DND-41 (cell line): ENCODE measurements at regions not wholly inside any gene's neighbourhood (a gene's known extent, or its start where the extent isn't known, plus 50 kb on each side); places are given as distances from the start of the nearest gene placed in this dataset.

ENCODE experiments used
- ATAC-seq: fragments of 200-7000 bp; cut with Tn5 transposase; 3 replicates; pipeline ENCODE4 v1.9.1; 2021; ENCODE audit warnings: low read depth; ENCODE audit not compliant: insufficient read depth
- DNase-seq: peaks from one replicate; pipeline ENCODE4 v3.0.0-alpha.2; 2020
- H2AFZ ChIP-seq: 2 replicates; pipeline ENCODE4 v1.6.0; 2012; ENCODE audit warnings: low read depth, low read length
- H3K27ac ChIP-seq: 2 replicates; pipeline ENCODE4 v1.5.1; 2012; ENCODE audit warnings: low read length, inconsistent platforms
- H3K27me3 ChIP-seq: fragments of 200-600 bp; sonication (generic); 2 replicates; pipeline ENCODE4 v1.6.0; 2012; ENCODE audit warnings: low read length, mild to moderate bottlenecking, inconsistent platforms; ENCODE audit not compliant: insufficient read depth, poor library complexity
- H3K36me3 ChIP-seq: 2 replicates; pipeline ENCODE4 v1.5.1; 2012; ENCODE audit warnings: low read length, inconsistent platforms; ENCODE audit not compliant: insufficient read depth
- H3K4me1 ChIP-seq: 2 replicates; pipeline ENCODE4 v1.5.1; 2012; ENCODE audit warnings: mild to moderate bottlenecking, low read length; ENCODE audit not compliant: insufficient read depth
- H3K4me2 ChIP-seq: 2 replicates; pipeline ENCODE4 v1.6.0; 2012; ENCODE audit warnings: mild to moderate bottlenecking, moderate library complexity, low read length, inconsistent platforms; ENCODE audit not compliant: insufficient read depth
- H3K4me3 ChIP-seq, 2 experiments: fragments of 200-600 bp in 1 of 2; shearing (Covaris generic) in 1 of 2; 2 replicates each; pipeline ENCODE4 v1.5.1; 2012 to 2016; ENCODE audit warnings: inconsistent platforms in 2 of 2, low read length in 2 of 2, mild to moderate bottlenecking in 2 of 2, low read depth in 1 of 2, moderate library complexity in 1 of 2
- H3K79me2 ChIP-seq: 2 replicates; pipeline ENCODE4 v1.6.0; 2012; ENCODE audit warnings: low read length, inconsistent platforms; ENCODE audit not compliant: insufficient read depth
- H3K9ac ChIP-seq: 2 replicates; pipeline ENCODE4 v1.6.0; 2012; ENCODE audit warnings: low read depth, mild to moderate bottlenecking, inconsistent platforms, low read length, moderate library complexity
- H3K9me3 ChIP-seq: 2 replicates; pipeline ENCODE4 v1.5.1; 2012; ENCODE audit warnings: low read length, moderate library complexity, mild to moderate bottlenecking, inconsistent platforms; ENCODE audit not compliant: insufficient read depth, severe bottlenecking
- H4K20me1 ChIP-seq: 2 replicates; pipeline ENCODE4 v1.6.0; 2012; ENCODE audit warnings: low read length; ENCODE audit not compliant: insufficient read depth
- CTCF ChIP-seq: IDR thresholded peaks from 2 replicates; pipeline ENCODE4 v1.5.1; 2012; ENCODE audit warnings: borderline replicate concordance, low read length, moderate library complexity, mild to moderate bottlenecking; ENCODE audit not compliant: poor library complexity, severe bottlenecking; ENCODE audit errors: extremely low read depth
- EZH2 ChIP-seq: IDR thresholded peaks from 3 replicates; pipeline ENCODE4 v1.6.1; 2012; ENCODE audit warnings: borderline replicate concordance, low read depth, mild to moderate bottlenecking, moderate library complexity, low read length, inconsistent platforms; ENCODE audit not compliant: severe bottlenecking

- Histone ChIP-seq H3K4me1 (no peaks in the 10 kb centered on the region), H3K9me3 (no peaks in the 10 kb centered on the region), H3K4me3 (no peak overlapping the region), H4K20me1 (no peaks in the 10 kb centered on the region), H3K9ac (no peak overlapping the region), H3K27me3 (no peaks in the 10 kb centered on the region), H3K4me2 (no peak overlapping the region), H3K27ac (no peak overlapping the region), H3K79me2 (no peaks in the 10 kb centered on the region), H2AFZ (no peak overlapping the region), H3K36me3 (no peaks in the 10 kb centered on the region)
- no peak for ATAC-seq
- DNase-seq: no peak
- TF ChIP-seq CTCF: no peak
- TF ChIP-seq EZH2: no peak
Observed at GRCh38 chr16:54579106-54579728, 292.6 kb upstream of the IRX3 start.

GRCh38 chr16:54577651-54578128 is 291.1 kb upstream of the IRX3 start:
- H3K27ac ChIP-seq: no peak overlapping the region
- no peak for ATAC-seq
- H3K4me3 ChIP-seq: no peak overlapping the region
- no peaks in the 10 kb centered on the region for H3K4me1 ChIP-seq
- H4K20me1 ChIP-seq: no peaks in the 10 kb centered on the region
- H3K36me3 ChIP-seq: no peaks in the 10 kb centered on the region
- no peak overlapping the region for H2AFZ ChIP-seq
- H3K9me3 ChIP-seq: no peaks in the 10 kb centered on the region
- no peaks in the 10 kb centered on the region for H3K27me3 ChIP-seq
- H3K79me2 ChIP-seq: no peaks in the 10 kb centered on the region
- no peak overlapping the region for H3K9ac ChIP-seq
- TF ChIP-seq EZH2 (no peak), CTCF (no peak)
- H3K4me2 ChIP-seq: no peak overlapping the region
- DNase-seq: no peak

- TF ChIP-seq EZH2 (no peak), CTCF (no peak)
- Histone ChIP-seq H3K4me3 (no peak overlapping the region), H3K4me2 (no peak overlapping the region)
Observed at GRCh38 chr16:54576785-54577184, 290.2 kb upstream of the IRX3 start.

More at GRCh38 chr16:54576785-54577184, 290.2 kb upstream of the IRX3 start:
- Histone ChIP-seq H3K9me3 (no peaks in the 10 kb centered on the region), H3K79me2 (no peaks in the 10 kb centered on the region), H3K9ac (no peak overlapping the region), H3K27me3 (no peaks in the 10 kb centered on the region), H4K20me1 (no peaks in the 10 kb centered on the region), H2AFZ (no peak overlapping the region), H3K36me3 (no peaks in the 10 kb centered on the region), H3K4me1 (no peaks in the 10 kb centered on the region), H3K27ac (no peak overlapping the region)
- ATAC-seq: no peak
- no peak for DNase-seq
